Stomach (tissue), 8 donors: ENCODE measurements at regions not wholly inside any gene's neighbourhood (a gene's known extent, or its start where the extent isn't known, plus 50 kb on each side); places are given as distances from the start of the nearest gene placed in this dataset.

Source experiments
- DNase-seq, 2 donors: peaks; one replicate each; pipeline versions ENCODE4 v3.0.0 to v3.0.0-alpha.2; 2013 to 2019
- H3K27ac ChIP-seq, 5 donors: fragments of 200-600 bp in 4 of 5; sonication (generic) in 4 of 5; one replicate each; pipeline ENCODE4 v1.5.1; 2013 to 2019; ENCODE audit warnings: mild to moderate bottlenecking in 1 of 5, moderate library complexity in 1 of 5
- H3K27me3 ChIP-seq, 3 donors: fragments of 200-600 bp; sonication (generic); one replicate each; pipeline ENCODE4 v1.5.1; 2017 to 2019; ENCODE audit warnings: mixed run types in 1 of 3
- H3K36me3 ChIP-seq, 4 donors: fragments of 200-600 bp; sonication (generic); 1 replicate in 3 of 4; 2 replicates in 1 of 4; pipeline ENCODE4 v1.5.1; 2016 to 2019
- H3K4me1 ChIP-seq, 4 donors: fragments of 200-600 bp; sonication (generic); one replicate each; pipeline ENCODE4 v1.5.1; 2016 to 2019
- H3K4me3 ChIP-seq, 4 donors: fragments of 200-600 bp; sonication (generic) in 3 of 4; one replicate each; pipeline ENCODE4 v1.5.1; 2016 to 2019; ENCODE audit warnings: mild to moderate bottlenecking in 1 of 4
- H3K9me3 ChIP-seq, 4 donors: fragments of 200-600 bp; sonication (generic); one replicate each; pipeline ENCODE4 v1.5.1; 2016 to 2019
- CTCF ChIP-seq, 7 experiments: fragments of 450-650 bp in 4 of 7; fragments of 200-600 bp in 3 of 7; sonication (generic) in 3 of 7; IDR thresholded peaks; one replicate each; pipeline ENCODE4 v1.5.1; 2016 to 2019; ENCODE audit warnings: antibody characterized with exemption in 7 of 7, control low read depth in 2 of 7, mild to moderate bottlenecking in 1 of 7
- EP300 ChIP-seq: sonication (generic); formaldehyde crosslinking; IDR thresholded peaks from one replicate; pipeline ENCODE4 v1.6.1; 2017; ENCODE audit warnings: antibody characterized with exemption
- POLR2A ChIP-seq, 4 donors: fragments of 450-650 bp; IDR thresholded peaks; one replicate each; pipeline ENCODE4 v1.6.1; 2016; ENCODE audit warnings: antibody characterized with exemption in 4 of 4, control low read depth in 2 of 4, mild to moderate bottlenecking in 1 of 4, moderate library complexity in 1 of 4
- POLR2AphosphoS5 ChIP-seq, 3 donors: sonication (generic); formaldehyde crosslinking; IDR thresholded peaks; one replicate each; pipeline ENCODE4 v1.6.1; 2016; ENCODE audit warnings: antibody characterized with exemption in 3 of 3
- WGBS, 5 donors: extraction: QIAGEN DNeasy Blood & Tissue Kit in 3 of 5; methylation state at CpG; one replicate each; pipeline versions ENCODE4 v1.1.5 to v1.1.7; 2013 to 2018; 5-methylcytosine and 5-hydroxymethylcytosine counted together
- intact Hi-C: fragments of 100-400 bp; cut with DNase I; formaldehyde crosslinking; loops from one replicate; pipeline ENCODE4 v1.15.1; 2023; ENCODE audit warnings: low total_unique reads
- donor health status: healthy with polysubstance abuse.
- donor health status: Bipolar disorder and iron deficiency.
- donor health status: healthy.

GRCh38 chr5:91277840-91278239, 105.3 kb downstream of the ARRDC3 start:
- Histone ChIP-seq H3K27me3 (no peaks in the 10 kb centered on the region), H3K36me3 (no peaks in the 10 kb centered on the region), H3K4me3 (no peak overlapping the region), H3K9me3 (no peaks in the 10 kb centered on the region), H3K27ac (no peak overlapping the region), H3K4me1 (peaks cover 5 to 20% (median 12%) of the 10 kb centered on the region in 4 donors)
- DNase-seq = no peak
- no peak for TF ChIP-seq POLR2A (IDR thresholded peaks at IDR 0.05)
- no peak for TF ChIP-seq CTCF (IDR thresholded peaks at IDR 0.05)
- TF ChIP-seq EP300 = no peak
- no peak for TF ChIP-seq POLR2AphosphoS5 (IDR thresholded peaks at IDR 0.05)
- intact Hi-C loops = no loop called here
- 80 to 94% (median 85%) methylated on average over 3 of the region's 3 CpGs for WGBS, 5 donors

DNA sequence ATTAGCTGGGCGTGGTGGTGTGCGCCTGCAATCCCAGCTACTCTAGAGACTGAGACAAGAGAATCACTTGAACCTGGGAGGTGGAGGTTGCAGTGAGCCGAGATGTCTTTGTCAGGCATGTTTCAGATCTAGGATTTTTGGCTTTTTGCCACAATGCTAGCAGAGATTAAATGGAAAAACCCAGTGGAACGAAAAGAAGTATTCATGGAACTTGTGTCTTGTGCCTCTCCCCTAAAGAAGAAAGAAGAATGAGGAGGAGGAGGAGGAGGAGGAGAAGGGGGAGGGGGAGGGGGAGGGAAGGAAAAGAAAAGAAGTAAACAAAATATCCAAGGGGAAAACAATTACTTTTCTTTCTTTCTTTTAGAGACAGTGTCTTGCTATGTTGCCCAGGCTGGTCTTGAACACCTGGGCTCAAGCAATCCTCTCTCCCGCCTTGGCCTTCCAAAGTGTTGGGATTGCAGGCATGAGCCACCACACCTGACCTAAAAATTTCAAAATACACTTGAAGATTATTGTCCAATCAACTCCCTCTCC, 106.0 kb downstream of the ARRDC3 start:
- no peak overlapping the region for H3K4me3 ChIP-seq
- no peaks in the 10 kb centered on the region for H3K27me3 ChIP-seq
- intact Hi-C loops = no loop called here
- H3K9me3 ChIP-seq = no peaks in the 10 kb centered on the region
- peaks cover 5 to 20% (median 12%) of the 10 kb centered on the region in 4 donors for H3K4me1 ChIP-seq
- no peaks in the 10 kb centered on the region for H3K36me3 ChIP-seq
- no peak for TF ChIP-seq POLR2A (IDR thresholded peaks at IDR 0.05)
- TF ChIP-seq EP300 = no peak
- TF ChIP-seq POLR2AphosphoS5 (IDR thresholded peaks at IDR 0.05) = no peak
- TF ChIP-seq CTCF (IDR thresholded peaks at IDR 0.05) = no peak
- 50 to 70% (median 57%) methylated on average over 5 of the region's 5 CpGs for WGBS, 5 donors
- DNase-seq = no peak
- H3K27ac ChIP-seq = no peak overlapping the region

- no peak overlapping the region for H3K27ac ChIP-seq
- 54 to 76% (median 63%) methylated on average over 2 of the region's 2 CpGs for whole genome bisulfite sequencing, 5 donors
Observed at GRCh38 chr5:91272858-91273257, 110.3 kb downstream of the ARRDC3 start.

DNA sequence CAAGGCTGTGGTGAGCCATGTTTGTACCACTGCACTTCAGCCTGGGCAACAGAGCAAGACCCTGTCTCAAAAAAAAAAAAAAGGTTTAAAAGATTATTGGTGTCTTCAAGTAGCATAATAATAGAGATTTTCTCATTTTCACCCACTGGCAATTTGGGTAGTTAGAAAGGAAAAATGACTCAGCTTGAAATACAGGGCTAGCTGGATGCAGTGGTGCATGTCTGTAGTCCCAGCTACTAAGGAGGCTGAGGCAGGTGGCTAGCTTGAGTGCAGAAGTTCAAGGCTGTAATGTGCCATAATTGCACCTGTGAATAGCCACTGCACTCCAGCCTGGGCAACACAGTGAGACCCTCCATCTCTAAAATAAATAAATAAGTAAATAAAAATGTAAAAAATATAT, 111.1 kb downstream of the ARRDC3 start:
- TF ChIP-seq POLR2AphosphoS5 (IDR thresholded peaks at IDR 0.05) = no peak
- no peak for TF ChIP-seq POLR2A (IDR thresholded peaks at IDR 0.05)
- no peak for TF ChIP-seq EP300
- TF ChIP-seq CTCF (IDR thresholded peaks at IDR 0.05) = no peak
- H3K4me3 ChIP-seq = no peak overlapping the region
- intact Hi-C loops = no loop called here
- no peaks in the 10 kb centered on the region for H3K27me3 ChIP-seq
- H3K27ac ChIP-seq = no peak overlapping the region
- H3K4me1 ChIP-seq = no peaks in the 10 kb centered on the region
- H3K9me3 ChIP-seq = no peaks in the 10 kb centered on the region
- no peak for DNase-seq
- H3K36me3 ChIP-seq = no peaks in the 10 kb centered on the region

More at GRCh38 chr5:91272858-91273257, 110.3 kb downstream of the ARRDC3 start:
- Histone ChIP-seq H3K9me3 (no peaks in the 10 kb centered on the region), H3K4me1 (no peaks in the 10 kb centered on the region), H3K27me3 (no peaks in the 10 kb centered on the region), H3K36me3 (no peaks in the 10 kb centered on the region), H3K4me3 (no peak overlapping the region)
- intact Hi-C loops = no loop called here
- DNase-seq = no peak
- no peak for TF ChIP-seq EP300
- no peak for TF ChIP-seq POLR2A (IDR thresholded peaks at IDR 0.05)
- no peak for TF ChIP-seq POLR2AphosphoS5 (IDR thresholded peaks at IDR 0.05)
- no peak for TF ChIP-seq CTCF (IDR thresholded peaks at IDR 0.05)
